ENCODE measurements at regions not wholly inside any gene's neighbourhood (a gene's known extent, or its start where the extent isn't known, plus 50 kb on each side); places are given as distances from the start of the nearest gene placed in this dataset.

DNA sequence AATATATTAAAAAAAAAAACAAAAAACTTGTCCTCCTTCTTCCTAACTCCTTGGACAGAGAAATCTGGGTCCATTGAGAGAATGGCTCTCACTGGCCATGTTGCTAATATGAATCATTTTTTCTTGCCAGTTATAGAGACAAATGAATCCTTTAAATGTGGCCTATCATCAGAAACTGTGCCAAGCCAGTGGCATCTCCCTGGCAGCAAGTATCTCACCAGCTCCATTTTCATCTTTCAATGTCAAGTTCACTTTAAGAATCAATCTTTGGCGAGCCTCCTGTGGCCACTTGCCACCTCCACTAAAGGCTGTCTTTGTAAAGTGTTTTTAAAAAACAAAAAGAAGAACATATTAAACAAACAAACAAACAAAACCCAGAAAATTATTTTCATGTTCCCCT, 202.5 kb downstream of the TUSC7 start:
- TF ChIP-seq ARNT (IDR thresholded peaks at IDR 0.05) (no peak), SUZ12 (IDR thresholded peaks at IDR 0.05) (no peak), HDGF (IDR thresholded peaks at IDR 0.05; ENCODE audit: borderline replicate concordance) (no peak), LEF1 (IDR thresholded peaks at IDR 0.05; ENCODE audit: borderline replicate concordance) (no peak), FOXK2 (IDR thresholded peaks at IDR 0.05) (no peak), SP1 (IDR thresholded peaks at IDR 0.05) (no peak)
